Thoracic aorta (tissue), 2 donors: ENCODE measurements at regions not wholly inside any gene's neighbourhood (a gene's known extent, or its start where the extent isn't known, plus 50 kb on each side); places are given as distances from the start of the nearest gene placed in this dataset.

ENCODE experiments used
- ATAC-seq: fragments of 150-250 bp; one replicate; pipeline ENCODE4 v1.8.0; 2017; ENCODE audit warnings: low read depth; ENCODE audit not compliant: insufficient number of reproducible peaks, low FRiP score
- DNase-seq: peaks from one replicate; pipeline ENCODE4 v3.0.0-alpha.2; 2020; ENCODE audit warnings: low spot score
- H3K27ac ChIP-seq, 2 donors: fragments of 200-600 bp; sonication (generic); 1 replicate in 1 of 2; 2 replicates in 1 of 2; pipeline ENCODE4 v1.5.1; 2016; ENCODE audit warnings: mild to moderate bottlenecking in 2 of 2, moderate library complexity in 2 of 2
- H3K27me3 ChIP-seq: fragments of 200-600 bp; sonication (generic); replicated peaks from 2 replicates; pipeline ENCODE4 v1.6.0; 2016; ENCODE audit warnings: mild to moderate bottlenecking; ENCODE audit not compliant: insufficient read depth
- H3K36me3 ChIP-seq: fragments of 200-600 bp; sonication (generic); one replicate; pipeline ENCODE4 v1.5.1; 2016
- H3K4me1 ChIP-seq, 2 donors: fragments of 200-600 bp; sonication (generic); 1 replicate in 1 of 2; 2 replicates in 1 of 2; pipeline versions ENCODE4 v1.5.1 to v1.6.0; 2016; ENCODE audit warnings: low read depth in 2 of 2, mild to moderate bottlenecking in 1 of 2; ENCODE audit not compliant: control insufficient read depth in 1 of 2
- H3K4me3 ChIP-seq: fragments of 200-600 bp; sonication (generic); 2 replicates; pipeline ENCODE4 v1.5.1; 2016; ENCODE audit warnings: mild to moderate bottlenecking
- H3K9me3 ChIP-seq: fragments of 200-600 bp; sonication (generic); 2 replicates; pipeline ENCODE4 v1.5.1; 2016
- TF ChIP-seq, protein P1 (sequence below): fragments of 200-600 bp; sonication (generic); IDR thresholded peaks from one replicate; pipeline ENCODE4 v1.5.1; 2019; ENCODE audit warnings: antibody characterized with exemption

DNA sequence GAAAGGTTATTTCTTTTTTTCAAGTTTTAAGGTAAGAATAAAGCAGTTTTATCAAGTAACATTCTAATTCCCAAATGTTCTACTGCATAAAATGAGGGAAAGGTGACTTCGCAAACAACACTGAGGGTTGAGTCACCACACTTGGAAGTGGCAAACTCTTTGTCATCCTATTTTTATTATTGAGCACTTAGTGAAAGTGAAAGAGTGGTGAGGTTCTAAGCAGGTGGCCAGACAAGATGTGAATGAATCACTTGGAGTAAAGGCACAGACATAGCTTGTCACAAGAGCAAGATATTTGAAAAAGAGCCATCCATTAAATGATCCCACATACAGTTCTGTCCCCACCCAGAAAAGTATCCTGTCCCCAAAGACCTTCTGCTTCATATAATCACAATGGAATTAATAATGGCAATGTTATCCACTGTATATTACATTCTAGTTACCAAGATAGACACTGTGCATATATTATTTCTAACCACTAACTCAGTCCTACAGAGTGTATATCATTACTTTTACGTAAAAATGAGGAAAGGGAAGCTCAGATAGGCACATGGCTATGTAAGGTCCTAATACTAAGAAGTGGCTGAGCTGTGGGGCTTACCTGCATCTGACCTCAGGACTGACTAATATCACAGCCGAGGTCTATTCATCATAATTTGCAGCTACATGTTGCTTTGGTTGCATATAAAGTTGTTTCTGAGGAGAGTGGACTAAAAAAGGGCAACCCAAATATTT is 730.4 kb upstream of the MEF2C start:
- H3K4me1 ChIP-seq: no peaks in the 10 kb centered on the region
- DNase-seq (no peak), ATAC-seq (no peak)
- H3K27ac ChIP-seq: no peak overlapping the region
- H3K9me3 ChIP-seq: no peaks in the 10 kb centered on the region
- H3K36me3 ChIP-seq: no peaks in the 10 kb centered on the region
- TF ChIP-seq, protein P1, sequence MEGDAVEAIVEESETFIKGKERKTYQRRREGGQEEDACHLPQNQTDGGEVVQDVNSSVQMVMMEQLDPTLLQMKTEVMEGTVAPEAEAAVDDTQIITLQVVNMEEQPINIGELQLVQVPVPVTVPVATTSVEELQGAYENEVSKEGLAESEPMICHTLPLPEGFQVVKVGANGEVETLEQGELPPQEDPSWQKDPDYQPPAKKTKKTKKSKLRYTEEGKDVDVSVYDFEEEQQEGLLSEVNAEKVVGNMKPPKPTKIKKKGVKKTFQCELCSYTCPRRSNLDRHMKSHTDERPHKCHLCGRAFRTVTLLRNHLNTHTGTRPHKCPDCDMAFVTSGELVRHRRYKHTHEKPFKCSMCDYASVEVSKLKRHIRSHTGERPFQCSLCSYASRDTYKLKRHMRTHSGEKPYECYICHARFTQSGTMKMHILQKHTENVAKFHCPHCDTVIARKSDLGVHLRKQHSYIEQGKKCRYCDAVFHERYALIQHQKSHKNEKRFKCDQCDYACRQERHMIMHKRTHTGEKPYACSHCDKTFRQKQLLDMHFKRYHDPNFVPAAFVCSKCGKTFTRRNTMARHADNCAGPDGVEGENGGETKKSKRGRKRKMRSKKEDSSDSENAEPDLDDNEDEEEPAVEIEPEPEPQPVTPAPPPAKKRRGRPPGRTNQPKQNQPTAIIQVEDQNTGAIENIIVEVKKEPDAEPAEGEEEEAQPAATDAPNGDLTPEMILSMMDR: no peak
- H3K27me3 ChIP-seq: no peaks in the 10 kb centered on the region
- H3K4me3 ChIP-seq: no peak overlapping the region

DNA sequence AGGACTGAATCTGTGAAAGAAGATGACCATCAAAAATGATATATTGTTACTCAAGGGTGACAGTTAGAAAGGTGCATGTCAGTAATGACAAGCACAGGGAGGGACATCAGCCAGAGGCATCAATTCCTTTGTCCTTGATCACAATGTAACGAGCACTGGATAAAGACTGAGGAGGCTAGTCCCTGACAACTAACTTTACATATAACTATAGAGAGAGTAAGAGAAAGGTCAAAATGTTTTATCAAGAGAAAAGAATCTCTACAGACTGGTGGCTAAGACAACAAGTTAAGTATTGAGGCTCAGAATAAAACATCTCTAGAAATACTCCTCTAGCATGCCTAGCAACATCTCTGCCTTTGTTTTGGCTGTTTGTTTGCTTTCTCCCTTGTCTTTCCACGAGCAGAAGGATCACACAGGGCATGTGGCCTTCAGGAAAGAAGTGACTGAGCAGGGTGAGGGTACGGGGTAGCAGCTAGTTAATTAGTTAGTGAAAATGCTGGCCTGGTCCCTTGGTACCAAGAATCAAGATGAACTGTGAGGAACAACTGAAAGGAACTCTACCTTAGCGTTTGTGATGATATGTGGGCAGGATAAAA is 724.1 kb upstream of the MEF2C start:
- TF ChIP-seq, protein P1: no peak
- no peak for DNase-seq
- Histone ChIP-seq H3K27me3 (no peaks in the 10 kb centered on the region), H3K4me3 (no peak overlapping the region), H3K4me1 (no peaks in the 10 kb centered on the region), H3K36me3 (no peaks in the 10 kb centered on the region), H3K27ac (no peak overlapping the region), H3K9me3 (no peaks in the 10 kb centered on the region)
- ATAC-seq: no peak

DNA sequence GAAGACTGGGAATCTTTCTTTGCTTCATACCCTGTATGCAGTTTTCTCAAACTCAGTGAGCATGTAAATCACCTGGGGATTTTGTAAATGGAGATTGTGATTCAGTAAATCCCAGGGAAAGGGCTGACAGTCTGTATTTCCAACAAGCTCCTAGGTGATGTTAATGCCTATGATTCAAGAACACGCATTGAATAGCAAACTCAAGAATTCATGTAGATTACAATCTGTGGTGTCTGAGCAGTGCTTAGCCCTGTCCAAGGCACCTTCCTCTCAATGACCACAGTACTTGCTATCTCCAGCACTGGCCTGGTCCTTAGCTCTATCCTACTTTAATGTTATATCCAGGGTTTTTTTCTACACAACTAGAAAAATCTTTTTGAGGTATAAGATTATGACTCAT is 721.4 kb upstream of the MEF2C start:
- no peak for ATAC-seq
- TF ChIP-seq, protein P1: no peak
- H3K4me3 ChIP-seq: no peak overlapping the region
- H3K27me3 ChIP-seq: no peaks in the 10 kb centered on the region
- H3K9me3 ChIP-seq: no peaks in the 10 kb centered on the region
- H3K27ac ChIP-seq: no peak overlapping the region
- H3K36me3 ChIP-seq: no peaks in the 10 kb centered on the region
- H3K4me1 ChIP-seq: no peaks in the 10 kb centered on the region
- no peak for DNase-seq

DNA sequence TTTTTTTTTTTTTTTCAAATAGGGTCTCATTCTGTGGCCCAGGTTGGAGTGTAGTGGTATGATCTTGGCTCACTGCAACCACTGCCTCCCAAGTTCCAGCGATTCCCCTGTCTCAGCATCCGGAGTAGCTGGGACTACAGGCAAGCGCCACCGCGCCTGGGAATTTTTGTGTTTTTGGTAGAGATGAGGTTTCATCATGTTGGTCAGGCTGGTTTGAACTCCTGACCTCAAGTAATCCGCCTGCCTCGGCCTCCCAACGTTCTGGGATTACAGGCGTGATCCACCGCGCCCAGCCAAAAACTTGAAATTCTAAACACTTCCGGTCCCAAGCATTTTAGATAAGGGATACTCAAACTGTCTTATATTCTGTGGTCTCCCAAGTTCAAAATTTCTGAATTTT is 718.9 kb upstream of the MEF2C start:
- TF ChIP-seq, protein P1: no peak
- Histone ChIP-seq H3K4me3 (no peak overlapping the region), H3K9me3 (no peaks in the 10 kb centered on the region), H3K4me1 (no peaks in the 10 kb centered on the region), H3K27me3 (no peaks in the 10 kb centered on the region), H3K27ac (no peak overlapping the region), H3K36me3 (no peaks in the 10 kb centered on the region)
- DNase-seq (no peak), ATAC-seq (no peak)

DNA sequence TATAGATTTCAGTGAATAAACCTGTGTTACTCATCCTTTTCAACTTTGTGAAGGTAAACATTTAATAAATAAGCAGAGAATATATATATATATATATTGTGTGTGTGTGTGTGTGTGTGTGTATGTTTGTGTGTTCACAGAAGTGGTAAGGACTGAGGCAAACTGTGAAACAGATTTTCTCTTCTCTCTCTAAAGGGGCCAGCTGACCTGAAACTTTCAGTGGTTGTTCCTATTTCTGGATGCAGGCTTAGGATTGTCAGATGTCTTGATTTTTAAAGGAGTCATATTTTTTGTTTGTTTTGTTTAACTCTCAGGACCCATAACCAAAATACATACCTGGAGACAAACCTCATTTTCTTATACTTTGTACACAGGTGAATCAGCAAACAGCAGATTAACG is 714.9 kb upstream of the MEF2C start:
- no peaks in the 10 kb centered on the region for H3K36me3 ChIP-seq
- DNase-seq (no peak), ATAC-seq (no peak)
- no peaks in the 10 kb centered on the region for H3K4me1 ChIP-seq
- no peaks in the 10 kb centered on the region for H3K27me3 ChIP-seq
- H3K9me3 ChIP-seq: no peaks in the 10 kb centered on the region
- no peak overlapping the region for H3K4me3 ChIP-seq
- H3K27ac ChIP-seq: no peak overlapping the region
- TF ChIP-seq, protein P1: no peak
